DND-41 (cell line): ENCODE measurements at regions not wholly inside any gene's neighbourhood (a gene's known extent, or its start where the extent isn't known, plus 50 kb on each side); places are given as distances from the start of the nearest gene placed in this dataset.

Experiments used
- ATAC-seq: fragments of 200-7000 bp; cut with Tn5 transposase; 3 replicates; pipeline ENCODE4 v1.9.1; 2021; ENCODE audit warnings: low read depth; ENCODE audit not compliant: insufficient read depth
- DNase-seq: peaks from one replicate; pipeline ENCODE4 v3.0.0-alpha.2; 2020
- H2AFZ ChIP-seq: 2 replicates; pipeline ENCODE4 v1.6.0; 2012; ENCODE audit warnings: low read depth, low read length
- H3K27ac ChIP-seq: 2 replicates; pipeline ENCODE4 v1.5.1; 2012; ENCODE audit warnings: low read length, inconsistent platforms
- H3K27me3 ChIP-seq: fragments of 200-600 bp; sonication (generic); 2 replicates; pipeline ENCODE4 v1.6.0; 2012; ENCODE audit warnings: low read length, mild to moderate bottlenecking, inconsistent platforms; ENCODE audit not compliant: insufficient read depth, poor library complexity
- H3K36me3 ChIP-seq: 2 replicates; pipeline ENCODE4 v1.5.1; 2012; ENCODE audit warnings: low read length, inconsistent platforms; ENCODE audit not compliant: insufficient read depth
- H3K4me1 ChIP-seq: 2 replicates; pipeline ENCODE4 v1.5.1; 2012; ENCODE audit warnings: mild to moderate bottlenecking, low read length; ENCODE audit not compliant: insufficient read depth
- H3K4me2 ChIP-seq: 2 replicates; pipeline ENCODE4 v1.6.0; 2012; ENCODE audit warnings: mild to moderate bottlenecking, moderate library complexity, low read length, inconsistent platforms; ENCODE audit not compliant: insufficient read depth
- H3K4me3 ChIP-seq, 2 experiments: fragments of 200-600 bp in 1 of 2; shearing (Covaris generic) in 1 of 2; 2 replicates each; pipeline ENCODE4 v1.5.1; 2012 to 2016; ENCODE audit warnings: inconsistent platforms in 2 of 2, low read length in 2 of 2, mild to moderate bottlenecking in 2 of 2, low read depth in 1 of 2, moderate library complexity in 1 of 2
- H3K79me2 ChIP-seq: 2 replicates; pipeline ENCODE4 v1.6.0; 2012; ENCODE audit warnings: low read length, inconsistent platforms; ENCODE audit not compliant: insufficient read depth
- H3K9ac ChIP-seq: 2 replicates; pipeline ENCODE4 v1.6.0; 2012; ENCODE audit warnings: low read depth, mild to moderate bottlenecking, inconsistent platforms, low read length, moderate library complexity
- H3K9me3 ChIP-seq: 2 replicates; pipeline ENCODE4 v1.5.1; 2012; ENCODE audit warnings: low read length, moderate library complexity, mild to moderate bottlenecking, inconsistent platforms; ENCODE audit not compliant: insufficient read depth, severe bottlenecking
- H4K20me1 ChIP-seq: 2 replicates; pipeline ENCODE4 v1.6.0; 2012; ENCODE audit warnings: low read length; ENCODE audit not compliant: insufficient read depth
- EZH2 ChIP-seq: IDR thresholded peaks from 3 replicates; pipeline ENCODE4 v1.6.1; 2012; ENCODE audit warnings: borderline replicate concordance, low read depth, mild to moderate bottlenecking, moderate library complexity, low read length, inconsistent platforms; ENCODE audit not compliant: severe bottlenecking
- TF ChIP-seq, protein P1 (sequence below): IDR thresholded peaks from 2 replicates; pipeline ENCODE4 v1.5.1; 2012; ENCODE audit warnings: borderline replicate concordance, low read length, moderate library complexity, mild to moderate bottlenecking; ENCODE audit not compliant: poor library complexity, severe bottlenecking; ENCODE audit errors: extremely low read depth

DNA sequence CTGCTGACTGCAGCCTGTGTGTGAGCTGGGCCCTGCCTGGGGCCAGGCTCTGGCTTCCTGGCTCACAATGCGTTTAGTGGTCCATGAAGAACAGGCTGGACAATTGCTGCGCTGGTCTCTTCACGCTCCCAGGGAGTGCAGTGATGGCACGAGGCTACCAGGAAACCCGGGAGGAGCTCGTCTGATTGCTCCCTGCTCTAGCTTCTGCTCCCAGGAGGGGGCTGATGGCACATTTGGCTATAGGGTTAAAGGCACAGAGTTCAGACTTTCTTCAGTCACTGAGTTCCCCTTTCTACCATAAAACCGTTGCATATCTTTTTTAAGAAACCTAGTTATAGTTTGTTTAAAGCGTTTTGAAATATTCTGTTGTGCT lies 60.1 kb downstream of the KCNF1 start:
- TF ChIP-seq EZH2 = no peak
- TF ChIP-seq, protein P1, sequence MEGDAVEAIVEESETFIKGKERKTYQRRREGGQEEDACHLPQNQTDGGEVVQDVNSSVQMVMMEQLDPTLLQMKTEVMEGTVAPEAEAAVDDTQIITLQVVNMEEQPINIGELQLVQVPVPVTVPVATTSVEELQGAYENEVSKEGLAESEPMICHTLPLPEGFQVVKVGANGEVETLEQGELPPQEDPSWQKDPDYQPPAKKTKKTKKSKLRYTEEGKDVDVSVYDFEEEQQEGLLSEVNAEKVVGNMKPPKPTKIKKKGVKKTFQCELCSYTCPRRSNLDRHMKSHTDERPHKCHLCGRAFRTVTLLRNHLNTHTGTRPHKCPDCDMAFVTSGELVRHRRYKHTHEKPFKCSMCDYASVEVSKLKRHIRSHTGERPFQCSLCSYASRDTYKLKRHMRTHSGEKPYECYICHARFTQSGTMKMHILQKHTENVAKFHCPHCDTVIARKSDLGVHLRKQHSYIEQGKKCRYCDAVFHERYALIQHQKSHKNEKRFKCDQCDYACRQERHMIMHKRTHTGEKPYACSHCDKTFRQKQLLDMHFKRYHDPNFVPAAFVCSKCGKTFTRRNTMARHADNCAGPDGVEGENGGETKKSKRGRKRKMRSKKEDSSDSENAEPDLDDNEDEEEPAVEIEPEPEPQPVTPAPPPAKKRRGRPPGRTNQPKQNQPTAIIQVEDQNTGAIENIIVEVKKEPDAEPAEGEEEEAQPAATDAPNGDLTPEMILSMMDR = no peak
- H3K4me2 ChIP-seq = no peak overlapping the region

DNA sequence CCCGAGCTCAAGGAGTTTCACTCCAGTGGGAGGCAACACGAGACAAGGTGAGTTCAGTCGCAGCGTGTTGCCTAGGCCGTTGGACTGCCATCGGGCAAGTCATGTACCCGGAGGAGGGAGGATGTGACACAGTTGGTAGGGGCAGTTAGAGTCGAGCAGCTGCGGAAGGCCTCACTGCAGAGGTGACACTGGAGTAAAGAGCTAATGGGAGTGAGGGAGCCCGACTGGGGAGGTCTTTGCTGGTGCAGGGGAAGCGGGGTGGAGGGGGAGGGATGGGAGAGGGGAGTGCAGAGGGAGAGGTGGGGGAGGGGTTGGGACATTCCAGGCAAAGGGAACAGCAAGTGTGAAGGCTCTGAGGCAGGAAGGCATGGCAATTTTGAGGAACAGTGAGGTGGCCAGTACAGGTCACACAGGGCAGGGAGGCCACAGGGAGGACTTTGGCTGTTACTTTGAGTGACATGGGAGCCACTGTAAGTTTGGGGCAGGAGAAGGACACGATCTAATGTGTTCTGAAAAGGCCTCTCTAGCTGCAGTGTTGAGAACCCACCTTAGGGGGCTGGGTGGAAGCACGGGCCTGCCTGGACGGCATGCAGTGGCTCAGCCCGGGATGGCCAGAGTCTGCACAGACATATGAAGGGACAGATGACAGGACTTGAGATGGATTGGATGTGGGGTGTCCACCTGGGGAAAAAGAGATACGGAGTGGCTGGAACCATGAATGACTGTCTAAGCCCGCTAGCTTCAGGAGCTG lies 61.1 kb downstream of the KCNF1 start:
- no peak overlapping the region for H3K4me3 ChIP-seq
- no peak for ATAC-seq
- no peak overlapping the region for H3K27ac ChIP-seq

More for the DNA sequence above, 60.1 kb downstream of the KCNF1 start:
- H3K9ac ChIP-seq = no peak overlapping the region
- peaks cover 16% of the 10 kb centered on the region for H3K27me3 ChIP-seq
- no peaks in the 10 kb centered on the region for H3K36me3 ChIP-seq
- H3K27ac ChIP-seq = no peak overlapping the region
- no peaks in the 10 kb centered on the region; the same call in 1 of the 2 replicates for H4K20me1 ChIP-seq
- H3K4me1 ChIP-seq = no peaks in the 10 kb centered on the region
- no peak for ATAC-seq
- H3K9me3 ChIP-seq = no peaks in the 10 kb centered on the region
- no peak overlapping the region for H2AFZ ChIP-seq
- DNase-seq = no peak
- H3K4me3 ChIP-seq = no peak overlapping the region
- no peaks in the 10 kb centered on the region for H3K79me2 ChIP-seq

DNA sequence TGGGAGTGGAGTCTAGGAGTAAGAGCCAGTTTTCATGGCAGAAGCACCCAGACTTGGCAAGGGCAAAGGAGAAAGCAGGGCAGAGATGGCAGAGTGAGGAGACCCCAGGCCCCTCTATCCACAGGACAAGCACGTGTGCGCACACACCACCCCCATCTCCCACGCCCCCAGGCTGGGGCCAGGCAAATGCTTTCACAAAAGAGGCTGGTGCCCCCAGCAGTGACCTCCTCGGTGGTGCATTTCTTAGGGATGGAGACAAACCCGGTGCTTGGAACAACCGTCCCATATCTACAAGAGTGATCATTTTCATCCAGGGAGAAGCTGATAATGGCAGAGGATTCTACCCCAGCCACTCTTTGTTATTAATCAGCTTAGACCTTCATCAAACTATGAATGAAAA lies 62.0 kb downstream of the KCNF1 start:
- Histone ChIP-seq H4K20me1 (no peaks in the 10 kb centered on the region; the same call in 1 of the 2 replicates), H3K4me1 (no peaks in the 10 kb centered on the region; the same call in 1 of the 2 replicates), H3K79me2 (no peaks in the 10 kb centered on the region), H3K27me3 (peaks cover 17% of the 10 kb centered on the region), H3K4me3 (no peak overlapping the region), H2AFZ (no peak overlapping the region), H3K9me3 (no peaks in the 10 kb centered on the region), H3K27ac (no peak overlapping the region), H3K9ac (no peak overlapping the region), H3K4me2 (no peak overlapping the region), H3K36me3 (no peaks in the 10 kb centered on the region)
- ATAC-seq (no peak), DNase-seq (no peak)
- TF ChIP-seq, protein P1 = no peak

More for the DNA sequence above, 61.1 kb downstream of the KCNF1 start:
- no peaks in the 10 kb centered on the region for H3K36me3 ChIP-seq
- TF ChIP-seq, protein P1 = no peak
- TF ChIP-seq EZH2 = no peak
- no peaks in the 10 kb centered on the region for H3K9me3 ChIP-seq
- no peak overlapping the region for H3K9ac ChIP-seq
- no peak overlapping the region for H3K4me2 ChIP-seq
- no peak for DNase-seq
- peaks cover 17% of the 10 kb centered on the region for H3K27me3 ChIP-seq
- no peak overlapping the region for H2AFZ ChIP-seq
- H3K79me2 ChIP-seq = no peaks in the 10 kb centered on the region
- H3K4me1 ChIP-seq = no peaks in the 10 kb centered on the region; the same call in 1 of the 2 replicates
- no peaks in the 10 kb centered on the region; the same call in 1 of the 2 replicates for H4K20me1 ChIP-seq
